NT2/D1 (cell line): ENCODE measurements at regions not wholly inside any gene's neighbourhood (a gene's known extent, or its start where the extent isn't known, plus 50 kb on each side); places are given as distances from the start of the nearest gene placed in this dataset.

Source experiments
- DNase-seq: peaks from one replicate; pipeline ENCODE4 v3.0.0-alpha.2; 2011; ENCODE audit warnings: low read depth, low spot score
- H3K27me3 ChIP-seq: 2 replicates; pipeline ENCODE4 v1.6.0; 2011; ENCODE audit warnings: mild to moderate bottlenecking; ENCODE audit not compliant: insufficient read length, insufficient read depth
- H3K36me3 ChIP-seq: 2 replicates; pipeline ENCODE4 v1.6.1; 2011; ENCODE audit warnings: mild to moderate bottlenecking, low read length, mixed read lengths; ENCODE audit not compliant: insufficient read depth, insufficient read length
- H3K4me1 ChIP-seq: 2 replicates; pipeline ENCODE4 v1.5.1; 2011; ENCODE audit not compliant: insufficient read depth, insufficient read length
- H3K4me3 ChIP-seq: 2 replicates; pipeline ENCODE4 v1.5.1; 2011; ENCODE audit warnings: low read depth; ENCODE audit not compliant: insufficient read length
- H3K9ac ChIP-seq: 2 replicates; pipeline ENCODE4 v1.6.0; 2011; ENCODE audit warnings: low read depth; ENCODE audit not compliant: insufficient read length
- H3K9me3 ChIP-seq: 2 replicates; pipeline ENCODE4 v1.5.1; 2011; ENCODE audit warnings: mild to moderate bottlenecking, low read length; ENCODE audit not compliant: insufficient read depth
- SUZ12 ChIP-seq: IDR thresholded peaks from 2 replicates; pipeline ENCODE4 v1.6.1; 2011; ENCODE audit not compliant: insufficient read length, insufficient read depth; ENCODE audit errors: extremely low read depth
- YY1 ChIP-seq: IDR thresholded peaks from 2 replicates; pipeline ENCODE4 v1.6.1; 2011; ENCODE audit not compliant: insufficient read length, insufficient read depth
- ZNF274 ChIP-seq: IDR thresholded peaks from 2 replicates; pipeline ENCODE4 v1.6.1; 2011; ENCODE audit warnings: mild to moderate bottlenecking, low read depth, low read length

DNA sequence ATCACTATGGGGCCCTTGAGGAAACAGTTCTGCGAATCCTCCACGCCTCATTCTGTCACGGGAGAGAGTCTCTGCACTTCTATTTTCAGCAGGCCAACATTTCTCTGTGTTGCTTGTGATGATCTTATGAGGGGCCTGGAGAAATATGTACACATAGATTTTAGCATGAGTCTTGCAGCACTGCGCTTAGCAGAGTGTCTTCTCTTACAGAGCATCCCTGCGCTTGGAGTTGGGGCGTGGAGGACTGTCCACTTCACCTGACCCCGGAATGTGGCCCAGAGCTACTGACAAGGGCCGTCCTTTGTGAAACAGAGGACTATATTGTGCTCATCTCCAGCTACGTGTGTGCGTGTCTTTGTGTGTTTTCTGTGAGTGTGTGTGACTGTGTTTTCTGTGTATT, 428.2 kb upstream of the IRX4 start:
- H3K4me1 ChIP-seq, result no peaks in the 10 kb centered on the region
- H3K4me3 ChIP-seq, result no peak overlapping the region
- H3K36me3 ChIP-seq, result no peaks in the 10 kb centered on the region
- no peak for DNase-seq
- H3K9ac ChIP-seq, result no peak overlapping the region
- no peaks in the 10 kb centered on the region for H3K9me3 ChIP-seq
- H3K27me3 ChIP-seq, result no peaks in the 10 kb centered on the region
- no peak for TF ChIP-seq SUZ12
- TF ChIP-seq YY1, result no peak
- TF ChIP-seq ZNF274, result no peak

DNA sequence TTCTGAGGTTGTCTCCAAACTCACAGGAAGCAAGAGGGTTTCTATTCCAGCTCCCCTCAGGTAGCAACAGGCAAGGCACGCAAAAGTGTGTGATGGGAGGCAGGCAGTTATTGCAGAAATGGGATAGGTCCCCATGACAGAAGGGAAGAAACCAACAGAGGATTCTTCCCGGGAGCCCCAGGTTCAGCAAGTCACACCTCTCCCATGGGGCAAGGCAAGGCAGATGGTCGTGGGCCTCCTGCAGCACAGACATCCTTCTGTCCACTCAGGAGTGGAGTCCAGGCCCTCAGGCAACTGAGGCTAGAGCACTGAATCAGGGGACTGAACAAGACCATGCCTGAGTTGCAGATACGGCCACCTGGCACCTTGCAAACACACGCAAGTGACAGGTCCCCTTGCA, 424.9 kb upstream of the IRX4 start:
- H3K4me3 ChIP-seq, result no peak overlapping the region
- no peak for TF ChIP-seq SUZ12
- H3K9me3 ChIP-seq, result no peaks in the 10 kb centered on the region
- H3K27me3 ChIP-seq, result no peaks in the 10 kb centered on the region
- no peak for DNase-seq
- H3K36me3 ChIP-seq, result no peaks in the 10 kb centered on the region
- H3K4me1 ChIP-seq, result peaks cover 2% of the 10 kb centered on the region
- no peak overlapping the region for H3K9ac ChIP-seq

DNA sequence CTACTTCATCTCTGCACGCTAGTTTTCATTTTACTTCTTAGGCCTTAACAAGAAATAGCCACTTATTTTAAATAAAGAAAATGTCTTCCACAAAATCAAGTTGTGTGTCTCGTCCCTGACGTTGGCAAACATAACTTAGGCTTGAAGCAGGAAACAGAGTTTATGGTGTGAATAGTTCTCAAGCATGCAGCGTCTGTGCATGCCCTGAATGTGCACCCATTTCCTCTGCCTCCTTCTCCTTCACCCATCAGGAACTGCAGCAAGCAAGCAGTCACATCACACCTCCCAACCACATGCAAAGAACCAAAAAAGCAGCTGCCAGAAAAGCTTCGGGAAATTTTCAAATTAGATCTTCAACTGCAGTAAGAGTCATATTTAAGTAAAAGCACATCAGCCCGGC, 424.0 kb upstream of the IRX4 start:
- no peaks in the 10 kb centered on the region for H3K27me3 ChIP-seq
- H3K9me3 ChIP-seq, result no peaks in the 10 kb centered on the region
- TF ChIP-seq YY1 (no peak), SUZ12 (no peak), ZNF274 (no peak)
- DNase-seq, result no peak
- H3K4me3 ChIP-seq, result no peak overlapping the region
- peaks cover 4% of the 10 kb centered on the region for H3K4me1 ChIP-seq
- no peak overlapping the region for H3K9ac ChIP-seq
- H3K36me3 ChIP-seq, result no peaks in the 10 kb centered on the region

DNA sequence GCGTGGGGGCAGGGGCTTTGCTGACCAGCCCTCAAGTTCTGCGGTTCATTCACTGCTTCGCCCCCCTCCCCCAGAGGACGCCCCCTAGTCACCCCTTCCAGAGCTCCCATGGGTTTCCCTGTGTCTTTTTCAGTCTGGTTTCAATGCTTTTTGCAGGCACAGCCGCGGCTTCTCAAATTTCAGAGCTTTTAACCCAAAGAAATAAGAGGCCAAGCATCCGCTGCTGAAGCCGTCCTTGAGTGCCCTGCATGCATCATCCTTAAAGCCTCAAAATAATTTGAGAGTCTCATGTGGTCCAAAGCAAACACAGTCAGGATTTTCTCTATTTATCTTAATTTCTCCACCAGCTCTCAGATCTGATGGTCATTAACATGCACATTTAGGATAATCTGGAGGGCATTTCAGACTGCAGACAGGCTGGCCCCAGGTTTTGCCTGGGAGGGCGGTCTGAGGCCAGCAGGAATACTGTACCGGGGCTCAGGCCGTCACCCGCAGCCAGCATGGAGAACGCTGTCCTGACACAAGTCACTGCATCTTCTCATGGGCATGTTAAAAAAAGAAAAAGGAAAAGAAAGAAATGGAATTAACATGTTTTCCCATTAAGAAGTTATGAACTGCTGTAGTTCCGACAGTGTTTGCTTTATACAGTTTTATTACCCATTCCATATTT, 420.8 kb upstream of the IRX4 start:
- Histone ChIP-seq H3K9ac (no peak overlapping the region), H3K4me3 (no peak overlapping the region), H3K36me3 (no peaks in the 10 kb centered on the region), H3K27me3 (no peaks in the 10 kb centered on the region), H3K9me3 (no peaks in the 10 kb centered on the region), H3K4me1 (peaks cover 4% of the 10 kb centered on the region)
- DNase-seq, result no peak
- no peak for TF ChIP-seq SUZ12
- no peak for TF ChIP-seq YY1
- TF ChIP-seq ZNF274, result no peak

DNA sequence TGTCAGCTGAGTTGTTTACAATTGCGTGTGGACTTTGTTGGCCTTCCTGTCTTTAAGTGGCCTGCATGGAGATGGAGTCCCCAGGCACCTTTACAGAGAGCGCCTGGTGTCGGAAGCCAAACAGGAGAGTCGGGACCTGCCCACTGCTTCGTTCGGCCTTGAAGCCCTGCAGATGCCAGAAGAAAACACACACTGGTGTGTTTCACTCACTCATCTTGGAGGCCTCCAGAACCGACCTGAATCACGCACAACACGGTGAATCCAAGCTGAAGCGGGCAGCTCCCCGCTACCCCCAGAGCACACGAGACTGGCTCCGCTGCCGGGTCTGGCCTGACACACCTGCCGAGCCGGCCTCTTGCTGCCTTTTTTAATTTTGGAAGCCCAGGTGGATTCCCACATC, 419.4 kb upstream of the IRX4 start:
- H3K36me3 ChIP-seq, result no peaks in the 10 kb centered on the region
- peaks cover 4% of the 10 kb centered on the region for H3K4me1 ChIP-seq
- H3K27me3 ChIP-seq, result no peaks in the 10 kb centered on the region
- H3K9ac ChIP-seq, result no peak overlapping the region
- TF ChIP-seq ZNF274, result no peak
- TF ChIP-seq SUZ12, result no peak
- TF ChIP-seq YY1, result no peak
- no peak overlapping the region for H3K4me3 ChIP-seq
- no peaks in the 10 kb centered on the region for H3K9me3 ChIP-seq
- DNase-seq, result no peak

DNA sequence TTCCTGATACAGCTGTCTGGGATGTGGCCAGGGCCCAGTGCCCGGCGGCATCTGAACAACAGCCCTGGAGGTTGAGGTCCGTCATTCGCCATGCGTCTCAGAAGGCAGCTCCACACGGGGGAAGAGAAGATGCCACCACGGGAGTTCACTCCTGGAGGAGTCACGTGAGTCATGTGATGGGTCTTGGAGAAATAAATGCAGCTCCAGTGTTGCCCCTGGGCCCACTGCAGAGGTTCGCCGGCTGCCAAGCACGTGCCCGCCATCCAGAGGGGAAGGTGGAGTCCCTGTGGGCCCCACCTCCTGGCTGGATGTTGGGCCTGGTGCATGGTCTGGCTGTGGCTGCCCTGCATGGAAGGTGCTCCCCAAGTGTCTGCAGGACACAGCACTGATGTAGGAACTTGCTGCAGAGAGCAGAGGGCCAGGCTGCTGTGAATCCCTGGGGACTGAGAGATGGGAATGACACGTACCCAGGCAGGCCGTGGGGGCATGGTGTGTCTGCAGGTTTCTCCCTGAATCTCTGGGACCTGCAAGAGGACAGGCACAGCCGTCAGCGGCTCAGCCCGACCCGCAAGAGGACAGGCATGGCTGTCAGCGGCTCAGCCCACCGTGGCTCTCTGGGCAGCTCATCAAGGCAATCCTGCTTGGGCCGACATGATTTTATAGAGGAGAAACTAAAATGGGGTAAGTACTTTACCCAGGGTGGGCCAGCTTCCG, 418.3 kb upstream of the IRX4 start:
- no peak overlapping the region for H3K4me3 ChIP-seq
- no peaks in the 10 kb centered on the region for H3K36me3 ChIP-seq
- H3K27me3 ChIP-seq, result no peaks in the 10 kb centered on the region
- H3K4me1 ChIP-seq, result peaks cover 4% of the 10 kb centered on the region
- no peaks in the 10 kb centered on the region for H3K9me3 ChIP-seq
- no peak overlapping the region for H3K9ac ChIP-seq
- TF ChIP-seq SUZ12 (no peak), YY1 (no peak), ZNF274 (no peak)
- no peak for DNase-seq

DNA sequence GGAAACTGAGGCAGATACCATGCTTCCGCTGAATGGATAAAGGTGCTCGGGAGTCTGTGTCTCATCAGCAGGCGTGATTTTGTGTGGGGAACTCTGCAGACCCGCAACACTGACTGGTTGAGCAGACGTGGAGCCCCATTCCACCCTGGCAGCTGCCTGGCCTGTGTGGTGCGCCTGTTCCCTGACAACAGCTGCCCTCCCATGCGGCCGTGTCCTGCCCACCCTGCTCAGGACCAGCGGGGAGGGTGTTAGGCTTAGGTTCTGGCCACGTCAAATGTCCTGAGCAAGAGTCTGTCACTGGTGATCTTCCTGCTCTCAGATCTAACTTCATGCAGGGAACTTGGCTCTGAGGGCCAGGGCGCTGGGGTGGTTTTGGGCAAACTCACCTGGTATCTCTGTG, 417.7 kb upstream of the IRX4 start:
- Histone ChIP-seq H3K36me3 (no peaks in the 10 kb centered on the region), H3K4me3 (no peak overlapping the region), H3K9me3 (no peaks in the 10 kb centered on the region), H3K9ac (no peak overlapping the region), H3K4me1 (peaks cover 4% of the 10 kb centered on the region), H3K27me3 (no peaks in the 10 kb centered on the region)
- no peak for DNase-seq
- TF ChIP-seq SUZ12 (no peak), YY1 (no peak), ZNF274 (no peak)
